Renal pelvis (tissue), 1 donor: ENCODE measurements at regions not wholly inside any gene's neighbourhood (a gene's known extent, or its start where the extent isn't known, plus 50 kb on each side); places are given as distances from the start of the nearest gene placed in this dataset.
A peak's percentile ranks its signal among the peaks of the same experiment; 100 is the strongest.
"Not testable (repeated sequence)": the region's sequence is repeated elsewhere in the genome, so short reads cannot be mapped to it uniquely, and the experiment has no call there.

Experiments used
- DNase-seq: peaks from one replicate; pipeline ENCODE4 v3.0.0-alpha.2; 2013

GRCh38 chr7:15049157-15049556, 146.6 kb upstream of the DGKB start:
- no peak for DNase-seq

GRCh38 chr7:15046861-15047260, 144.3 kb upstream of the DGKB start:
- DNase-seq = no peak

- peak; percentile 12 for DNase-seq
Observed at GRCh38 chr7:15043931-15044330, 141.4 kb upstream of the DGKB start.

- DNase-seq = no peak
Observed at GRCh38 chr7:15042285-15043065, 139.9 kb upstream of the DGKB start.

- no peak for DNase-seq
Observed at GRCh38 chr7:15041226-15041625, 138.7 kb upstream of the DGKB start.

- DNase-seq = no peak
Observed at GRCh38 chr7:15035814-15036213, 133.3 kb upstream of the DGKB start.

- no peak for DNase-seq
Observed at GRCh38 chr7:15033039-15033438, 130.5 kb upstream of the DGKB start.

- DNase-seq = no peak
Observed at GRCh38 chr7:15018981-15019380, 116.4 kb upstream of the DGKB start.

GRCh38 chr7:15016766-15017165, 114.2 kb upstream of the DGKB start:
- DNase-seq = peak; percentile 15

GRCh38 chr7:15016315-15016667, 113.7 kb upstream of the DGKB start:
- no peak for DNase-seq

- DNase-seq = peak; percentile 85
Observed at GRCh38 chr7:15015545-15016314, 113.2 kb upstream of the DGKB start.

GRCh38 chr7:15012135-15012534, 109.6 kb upstream of the DGKB start:
- DNase-seq = no peak

- no peak for DNase-seq
Observed at GRCh38 chr7:15011289-15011688, 108.7 kb upstream of the DGKB start.

GRCh38 chr7:15007507-15007906, 105.0 kb upstream of the DGKB start:
- DNase-seq = no peak

GRCh38 chr7:15005672-15006071, 103.1 kb upstream of the DGKB start:
- no peak for DNase-seq

GRCh38 chr7:15000157-15000556, 97.6 kb upstream of the DGKB start:
- DNase-seq = no peak

- DNase-seq = no peak
Observed at GRCh38 chr7:14999331-14999730, 96.8 kb upstream of the DGKB start.

GRCh38 chr7:14995774-14996173, 93.2 kb upstream of the DGKB start:
- DNase-seq = no peak

- DNase-seq = no peak
Observed at GRCh38 chr7:14988941-14989340, 86.4 kb upstream of the DGKB start.

- DNase-seq = no peak
Observed at GRCh38 chr7:14978687-14979086, 76.1 kb upstream of the DGKB start.

- no peak for DNase-seq
Observed at GRCh38 chr7:14974688-14975087, 72.1 kb upstream of the DGKB start.

GRCh38 chr7:14973712-14974428, 71.3 kb upstream of the DGKB start:
- DNase-seq = no peak

GRCh38 chr7:14971678-14972077, 69.1 kb upstream of the DGKB start:
- not testable (repeated sequence) for DNase-seq
